Iris pigment epithelial cell (primary cell): ENCODE measurements at regions not wholly inside any gene's neighbourhood (a gene's known extent, or its start where the extent isn't known, plus 50 kb on each side); places are given as distances from the start of the nearest gene placed in this dataset.

ENCODE experiments used
- DNase-seq: peaks from one replicate; pipeline ENCODE4 v3.0.0-alpha.2; 2011; ENCODE audit warnings: low read depth

DNA sequence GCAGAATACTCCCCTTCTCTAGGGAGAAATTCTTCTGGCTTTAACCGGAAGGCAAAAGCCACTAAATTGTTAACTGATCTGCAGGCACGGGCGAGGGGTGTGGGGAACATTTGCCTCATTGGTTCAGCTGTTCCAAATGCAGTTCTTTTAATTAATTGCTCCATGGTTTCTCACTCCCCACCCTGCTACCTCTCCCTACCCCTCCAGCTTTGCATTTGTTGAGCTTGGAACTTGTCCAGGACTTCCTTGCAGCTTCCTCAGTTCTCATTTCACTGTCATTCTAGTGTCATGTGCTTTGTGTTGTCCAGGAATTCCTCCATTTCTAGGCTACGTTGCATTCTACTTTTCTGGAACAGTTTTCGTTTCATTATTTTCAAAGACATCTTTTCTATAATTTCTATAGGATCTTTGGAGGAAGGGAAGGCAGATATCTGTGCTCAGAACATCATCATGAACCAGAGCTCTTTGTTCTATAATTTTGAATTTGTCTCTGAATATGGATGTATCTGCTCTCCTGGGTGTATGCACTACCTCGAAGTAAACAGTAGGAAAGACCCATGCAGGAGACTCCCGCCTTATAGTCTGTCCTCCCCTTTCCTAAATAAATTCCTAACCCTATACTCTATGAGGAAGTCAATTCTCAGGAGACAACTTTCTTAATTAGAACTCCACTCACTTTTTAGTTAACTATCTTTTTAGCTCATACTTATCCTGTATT is 132.4 kb upstream of the LMO4 start:
- no peak for DNase-seq

DNA sequence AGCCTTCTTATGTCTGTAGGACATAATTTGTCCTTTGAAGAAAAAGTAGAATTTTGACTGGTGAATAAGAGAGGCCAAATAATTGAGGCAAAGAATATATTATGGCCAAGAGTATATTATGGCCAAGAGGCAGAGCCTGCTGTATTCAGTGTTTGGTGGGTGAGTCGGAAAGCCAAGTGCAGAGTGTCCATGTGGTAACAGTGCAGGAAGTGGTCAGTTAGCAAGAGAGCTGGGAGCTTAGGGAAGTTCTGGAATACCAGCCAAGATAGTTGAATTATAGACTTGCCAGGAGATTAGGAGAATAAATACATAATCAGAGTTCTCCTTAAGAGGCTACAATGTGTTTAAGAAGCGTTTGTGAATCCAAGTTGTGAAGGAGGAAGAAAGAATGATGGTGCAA is 131.5 kb upstream of the LMO4 start:
- DNase-seq, result peak; percentile 3

DNA sequence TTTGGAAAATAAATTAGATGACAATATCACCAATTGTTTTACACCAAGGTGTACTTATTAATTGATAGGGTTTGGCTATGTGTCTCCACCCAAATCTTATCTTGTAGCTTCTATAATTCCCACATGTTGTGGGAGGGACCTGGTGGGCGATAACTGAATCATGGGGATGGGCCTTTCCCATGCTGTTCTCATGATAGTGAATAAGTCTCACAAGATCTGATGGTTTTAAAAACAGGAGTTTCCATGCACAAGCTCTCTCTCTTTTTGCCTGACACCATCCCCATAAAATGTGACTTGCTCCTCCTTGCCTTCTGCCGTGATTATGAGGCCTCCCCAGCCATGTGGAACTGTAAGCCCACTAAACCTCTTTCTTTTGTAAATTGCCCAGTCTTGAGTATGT is 131.0 kb upstream of the LMO4 start:
- DNase-seq, result no peak

DNA sequence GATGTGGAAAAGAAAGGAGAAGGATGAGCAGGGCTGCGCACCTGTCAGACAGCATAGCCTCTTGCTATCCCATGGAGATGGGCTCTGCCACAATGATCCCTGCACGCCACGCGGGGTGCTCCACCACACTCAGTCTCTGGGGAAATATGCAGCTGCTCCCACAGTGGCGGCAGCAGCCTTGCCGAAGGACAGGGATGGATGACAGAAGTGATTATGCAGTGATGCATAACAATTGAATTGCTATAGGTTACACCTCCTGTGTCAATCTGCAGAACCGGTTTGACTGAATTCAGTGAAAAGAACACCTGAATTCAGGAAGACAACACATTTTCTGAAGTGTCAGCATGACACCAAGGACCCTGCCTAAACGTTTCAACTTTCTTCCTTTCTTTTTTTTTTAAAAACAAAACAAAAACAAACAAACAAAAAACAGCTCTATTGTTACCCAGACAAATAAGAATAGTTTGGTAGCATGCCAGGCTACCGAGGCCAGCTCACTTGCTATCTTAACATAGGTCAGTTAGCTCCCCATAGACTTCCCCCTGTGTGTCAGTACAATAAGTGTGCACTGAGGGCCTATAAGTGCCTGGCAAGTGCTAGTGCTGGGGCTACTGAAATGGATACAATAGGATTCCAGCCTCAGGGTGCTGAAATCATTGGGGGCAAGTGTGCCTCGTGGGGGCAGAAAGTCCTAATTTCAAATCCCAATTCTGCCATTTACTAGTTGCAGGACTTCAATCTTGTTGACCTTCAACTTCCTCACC is 127.6 kb upstream of the LMO4 start:
- DNase-seq, result no peak

DNA sequence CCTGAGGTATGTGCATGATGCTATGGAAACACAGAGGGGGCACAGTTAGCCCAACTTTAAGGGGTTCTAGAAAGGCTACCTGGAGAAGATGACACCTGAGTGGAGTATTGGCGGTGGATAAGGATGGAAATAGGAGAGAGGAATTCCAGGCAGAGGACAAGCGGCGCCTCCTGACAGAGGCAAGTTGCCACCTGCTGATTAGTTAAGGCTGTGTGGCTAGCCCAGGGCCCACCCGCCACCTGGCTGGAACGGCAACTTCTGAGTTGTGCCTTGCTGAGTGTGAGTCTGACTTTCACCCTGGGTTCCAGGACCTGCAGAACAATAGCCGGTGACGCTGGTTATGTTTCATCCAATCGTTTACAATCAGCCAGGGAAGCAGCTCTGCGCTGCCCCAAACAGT is 126.9 kb upstream of the LMO4 start:
- no peak for DNase-seq

DNA sequence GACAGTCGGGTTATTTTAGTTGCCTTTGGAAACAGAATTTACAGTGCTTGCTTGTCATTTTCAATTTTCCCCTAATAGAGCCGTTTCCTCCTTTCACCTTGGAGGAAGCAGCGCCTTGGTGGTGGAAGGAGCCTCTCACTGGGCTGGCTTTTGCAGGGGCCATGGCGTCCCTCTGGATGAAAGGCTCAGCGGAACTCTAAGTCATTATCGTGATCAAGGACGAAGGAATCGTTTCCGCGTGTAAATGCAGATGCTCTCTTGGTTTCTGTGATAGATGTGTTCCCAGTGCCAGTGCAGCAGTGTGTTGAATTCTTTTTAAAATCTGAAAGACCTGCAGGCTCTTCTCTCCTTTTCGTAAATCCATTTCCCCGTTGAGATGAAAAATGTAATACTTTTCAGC is 126.2 kb upstream of the LMO4 start:
- DNase-seq, result no peak

DNA sequence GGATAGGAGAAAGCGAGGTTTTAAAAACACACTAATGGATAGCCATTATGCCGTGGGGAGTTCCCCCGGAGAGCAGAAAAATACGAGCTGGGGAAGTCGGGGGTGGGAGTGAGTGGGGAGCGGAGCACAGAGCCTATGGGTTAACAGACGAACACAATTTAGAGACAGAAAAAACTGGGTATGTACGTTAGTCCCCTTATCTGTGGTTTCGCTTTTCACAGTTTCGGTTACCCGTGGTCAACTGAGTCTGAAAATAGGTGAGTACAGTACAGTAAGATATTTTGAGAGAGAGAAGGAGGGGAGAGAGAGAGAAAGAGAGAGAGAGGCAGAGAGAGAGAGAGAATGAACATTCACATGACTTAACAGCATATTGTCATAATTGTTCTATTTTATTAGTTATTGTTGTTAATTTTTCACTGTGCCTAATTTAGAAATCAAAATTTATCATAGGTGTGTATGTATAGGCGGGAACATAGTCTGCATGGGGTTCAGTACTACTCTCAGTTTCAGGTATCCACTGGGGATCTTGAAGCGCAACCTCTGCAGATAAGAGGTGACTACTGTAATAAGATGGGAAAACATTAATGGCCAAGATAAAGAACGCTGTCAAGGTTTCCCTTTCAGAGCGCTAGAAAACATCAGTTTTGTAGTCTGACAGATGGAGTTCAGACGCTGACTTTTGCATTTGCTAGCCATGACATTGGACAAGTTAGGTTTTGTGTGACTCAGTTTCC is 125.6 kb upstream of the LMO4 start:
- DNase-seq, result no peak

DNA sequence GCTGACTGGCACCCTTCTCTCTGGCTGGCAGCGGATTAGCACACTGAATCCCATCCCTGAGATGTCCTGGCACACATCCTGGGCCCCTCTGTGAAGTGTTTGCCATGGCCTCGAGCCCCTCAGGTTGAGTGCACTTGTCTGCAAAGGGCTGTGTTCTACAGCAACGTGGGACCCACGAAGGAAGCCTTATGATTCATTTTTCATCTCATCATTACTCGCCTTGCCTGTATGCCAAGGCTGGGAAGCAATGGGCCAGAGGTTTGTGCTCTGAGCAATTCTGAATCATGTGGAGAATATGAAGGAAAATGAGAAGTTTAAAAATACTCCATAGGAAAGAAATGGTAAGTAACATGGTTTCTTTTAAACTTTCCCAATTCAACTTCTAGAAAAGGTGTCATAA is 124.8 kb upstream of the LMO4 start:
- DNase-seq, result peak; percentile 55

DNA sequence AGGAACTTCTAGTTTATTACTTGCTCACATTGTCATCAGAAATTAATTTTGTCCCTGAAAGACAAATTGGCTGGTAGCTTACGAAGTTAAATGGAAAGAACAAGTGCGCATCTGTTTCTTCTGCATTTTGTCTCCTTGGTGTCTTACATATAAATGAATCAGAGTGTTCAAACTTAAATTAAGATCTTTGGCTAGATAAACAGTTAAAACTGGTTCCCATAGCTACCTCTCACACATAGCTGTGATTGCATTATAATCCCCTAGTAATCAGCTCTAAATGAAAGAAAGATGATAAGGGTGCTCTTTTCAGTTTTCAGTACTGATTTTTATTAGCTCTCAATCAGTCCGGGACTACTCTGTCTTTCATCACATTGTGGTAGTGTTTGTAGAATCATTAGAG is 124.2 kb upstream of the LMO4 start:
- DNase-seq, result no peak

DNA sequence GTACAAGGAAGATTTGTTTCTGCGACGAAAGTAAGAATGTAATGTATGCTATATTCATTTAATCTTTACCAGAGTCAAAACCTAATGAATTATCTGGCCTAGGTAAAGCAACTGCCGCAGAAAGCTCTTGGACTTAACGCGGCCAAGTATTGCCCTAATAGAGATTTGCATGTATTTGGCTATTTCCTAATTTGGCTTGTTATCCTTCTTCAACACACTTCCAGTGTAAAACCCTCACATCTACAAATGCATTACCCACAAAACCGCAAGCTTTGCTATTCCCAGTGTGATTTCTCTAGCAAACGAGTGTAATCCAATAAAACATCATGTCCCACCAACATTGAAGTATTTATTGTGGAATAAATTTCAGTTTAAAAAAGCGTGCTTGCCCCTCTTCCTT is 123.8 kb upstream of the LMO4 start:
- no peak for DNase-seq

DNA sequence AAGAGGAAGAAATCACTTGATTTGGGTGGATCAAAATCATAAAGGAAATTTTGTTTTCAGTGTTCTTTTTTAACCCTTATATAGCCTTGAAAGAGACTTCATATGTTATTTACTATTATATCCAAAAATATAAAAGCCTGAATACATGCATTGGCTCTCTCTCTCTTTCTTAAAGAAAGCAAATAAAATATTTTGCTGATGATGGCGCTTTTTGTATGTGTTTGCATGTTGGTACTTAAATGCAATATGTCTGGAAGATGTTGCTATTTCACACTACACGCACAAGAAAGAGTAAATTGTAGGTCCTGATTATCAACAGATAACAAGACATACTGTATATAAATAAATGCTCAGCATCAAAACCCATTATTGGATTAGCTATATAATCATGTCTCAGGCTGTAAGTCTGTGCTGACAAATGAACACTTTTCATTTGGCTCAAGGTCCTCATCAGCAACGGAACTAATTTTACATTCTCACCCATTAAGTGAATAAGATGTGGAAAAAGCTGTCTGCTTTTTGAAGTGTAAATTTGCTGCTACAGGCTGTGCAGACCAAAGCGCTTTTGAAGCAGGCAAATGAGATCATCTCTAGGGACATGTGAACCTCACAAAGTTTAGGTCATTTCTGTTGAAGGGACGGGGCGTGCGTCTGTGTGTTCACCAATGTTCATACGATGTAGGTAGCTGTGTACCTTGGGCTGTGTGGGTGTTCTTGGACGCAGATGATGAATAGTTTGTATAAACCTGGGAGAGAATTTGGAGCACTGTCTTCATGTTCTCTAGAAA is 122.4 kb upstream of the LMO4 start:
- DNase-seq, result no peak

DNA sequence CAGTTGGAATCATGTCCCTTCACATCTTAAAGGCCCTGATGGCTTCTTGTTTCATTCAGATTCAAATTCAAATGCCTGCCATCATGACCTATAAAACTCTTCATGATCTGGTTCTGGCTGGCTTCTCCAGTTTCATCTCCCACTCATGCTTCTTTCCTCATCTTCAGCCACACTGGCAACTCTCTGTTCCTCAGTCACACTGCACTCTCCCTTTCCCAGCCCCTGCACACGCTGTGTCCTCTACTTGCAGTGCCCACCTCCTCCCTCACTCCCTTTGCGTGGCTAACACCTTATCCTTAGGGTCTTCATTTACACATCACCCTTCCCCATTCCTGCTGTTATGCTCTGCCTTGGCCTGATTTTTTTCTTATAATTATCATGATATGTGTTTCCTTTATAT is 120.6 kb upstream of the LMO4 start:
- no peak for DNase-seq

DNA sequence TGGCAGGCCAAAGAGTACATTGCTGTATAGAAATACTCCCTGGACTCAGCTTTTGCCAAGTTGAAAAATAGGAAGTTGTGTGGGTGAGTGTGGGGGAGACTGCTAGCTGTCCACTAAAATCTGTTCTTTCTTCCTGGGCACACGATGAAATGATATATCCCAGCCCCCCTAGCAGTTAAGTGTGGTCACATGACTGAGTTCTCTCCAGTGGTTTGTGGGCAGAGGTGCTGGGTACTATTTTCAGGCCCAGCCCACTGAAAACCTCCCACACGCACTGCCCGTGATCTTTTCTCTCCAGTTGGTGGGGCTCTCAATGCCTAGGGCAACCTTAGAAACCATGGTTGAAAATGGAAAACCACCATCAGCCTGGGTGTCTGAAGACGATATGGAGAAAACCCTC is 119.7 kb upstream of the LMO4 start:
- no peak for DNase-seq

DNA sequence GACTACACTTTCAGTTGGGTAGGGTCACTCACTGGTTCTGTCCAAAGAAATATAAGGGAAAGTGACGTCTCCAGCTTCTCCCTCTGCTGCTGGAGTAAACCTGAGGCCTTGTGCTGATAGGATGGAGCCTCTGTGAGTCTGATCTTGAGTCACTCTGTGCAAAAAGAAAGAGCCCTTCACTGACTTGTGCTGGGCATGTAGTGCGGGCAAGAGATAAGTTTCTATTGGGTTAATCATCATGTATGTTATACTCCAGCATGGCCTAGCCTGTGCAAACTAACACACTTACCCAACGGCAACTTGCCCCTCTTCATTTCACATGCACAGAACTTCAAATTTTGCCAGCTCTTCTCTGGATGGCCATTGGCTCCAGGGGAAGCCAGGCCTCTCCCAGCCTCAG is 118.5 kb upstream of the LMO4 start:
- no peak for DNase-seq

DNA sequence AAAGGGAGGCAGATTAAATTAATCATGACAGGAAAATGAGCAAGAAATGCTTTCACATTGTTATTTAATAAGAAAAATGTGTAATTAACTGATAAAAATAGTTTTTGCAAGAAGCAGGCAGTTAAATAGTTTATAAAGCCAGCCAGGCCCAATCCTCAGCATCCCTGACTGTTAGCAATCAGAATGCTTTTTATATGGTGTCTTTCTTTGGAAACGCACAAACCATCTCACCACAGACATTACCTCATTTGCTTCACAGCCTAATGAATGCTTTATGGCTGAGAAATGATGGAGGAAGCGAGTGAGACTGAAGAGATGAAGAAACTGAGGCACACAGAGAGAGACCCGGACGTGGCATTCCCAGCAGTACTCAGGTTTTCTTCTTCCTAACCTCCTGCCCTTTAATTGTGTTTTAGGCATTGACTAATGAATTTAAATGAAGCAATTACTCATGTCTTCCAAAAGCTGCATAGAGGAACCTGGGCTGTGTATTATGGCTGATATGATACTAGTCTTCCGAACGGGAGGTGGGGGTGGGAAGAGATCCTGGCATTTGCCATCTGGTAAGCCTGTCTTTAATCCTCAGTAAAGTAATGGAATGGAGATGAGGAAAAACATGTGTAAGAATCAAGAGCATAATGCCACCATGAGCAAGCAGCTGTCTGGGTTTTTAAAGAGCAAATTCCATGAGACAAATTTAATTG is 116.1 kb upstream of the LMO4 start:
- no peak for DNase-seq

DNA sequence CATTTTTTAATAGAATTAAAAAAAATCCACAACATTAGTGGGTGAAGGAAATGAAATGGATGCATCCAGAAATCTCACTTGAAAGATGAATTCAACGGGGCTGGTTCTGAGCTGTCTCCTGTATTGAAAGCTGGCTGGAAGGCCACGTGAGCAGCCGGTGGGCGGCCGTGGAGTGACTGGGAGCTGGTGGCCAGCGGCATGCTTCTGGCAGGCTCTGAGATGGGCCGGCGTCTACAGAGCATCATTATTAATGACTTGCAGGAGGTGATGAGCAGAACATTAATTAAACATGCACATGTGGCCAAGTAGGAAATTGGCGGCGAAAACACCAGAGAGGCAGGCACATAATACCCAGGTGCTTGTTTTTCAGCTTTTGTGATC is 115.6 kb upstream of the LMO4 start:
- DNase-seq, result no peak

DNA sequence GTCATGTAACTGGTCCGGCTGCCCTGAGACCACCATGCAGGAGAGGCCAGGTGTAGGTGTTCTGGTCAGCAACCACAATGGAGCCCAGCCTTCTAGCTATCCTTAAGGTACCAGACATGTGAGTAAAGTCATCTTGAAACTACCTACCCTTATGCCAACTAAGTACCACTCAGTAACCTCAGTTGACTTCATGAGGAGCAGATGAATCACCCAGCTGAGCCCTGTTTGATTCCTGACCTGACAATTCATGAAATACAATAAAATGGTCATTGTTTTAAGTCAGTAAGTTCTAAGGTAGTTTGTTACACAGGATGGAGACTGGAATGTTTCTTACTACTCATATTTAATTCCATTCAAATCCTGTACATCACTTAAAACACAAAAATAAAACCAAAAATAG is 113.1 kb upstream of the LMO4 start:
- DNase-seq, result no peak

DNA sequence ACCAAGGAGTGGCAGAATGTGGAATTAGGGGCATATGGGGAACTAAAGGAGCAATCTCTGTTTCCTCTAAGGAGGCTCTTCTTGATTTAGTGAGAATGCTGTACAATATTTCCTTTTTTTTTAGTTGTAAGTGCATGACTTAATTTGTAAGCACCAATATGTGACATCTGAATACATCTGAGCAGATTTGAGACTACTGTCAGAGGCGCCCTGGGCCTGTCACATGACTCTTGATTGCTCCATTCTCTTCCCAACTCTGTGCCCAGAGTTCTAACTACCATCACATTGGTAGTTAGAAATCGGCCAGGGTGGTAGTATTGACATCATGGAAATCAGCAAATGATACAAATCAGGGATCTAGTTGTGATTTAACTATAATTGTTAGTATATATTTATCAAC is 110.1 kb upstream of the LMO4 start:
- no peak for DNase-seq

DNA sequence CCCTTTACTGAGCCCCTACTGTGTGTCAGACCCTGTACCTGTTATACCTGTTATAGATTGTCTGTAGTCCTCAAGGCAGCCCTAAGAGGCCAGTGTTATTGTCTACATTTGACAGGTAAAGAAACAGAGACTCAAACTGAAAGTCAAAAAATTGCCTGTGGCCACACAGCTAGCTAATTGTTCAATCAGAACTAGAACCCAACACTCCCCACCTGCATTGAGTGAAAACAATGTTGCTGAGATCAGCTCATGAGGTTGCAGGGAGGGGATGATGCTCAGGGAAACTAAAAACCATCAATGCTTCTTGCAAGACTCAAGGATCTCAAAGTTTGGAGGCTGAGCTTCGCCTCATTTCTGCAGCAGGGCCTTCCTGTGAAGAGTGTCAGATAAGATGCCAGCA is 109.5 kb upstream of the LMO4 start:
- no peak for DNase-seq

DNA sequence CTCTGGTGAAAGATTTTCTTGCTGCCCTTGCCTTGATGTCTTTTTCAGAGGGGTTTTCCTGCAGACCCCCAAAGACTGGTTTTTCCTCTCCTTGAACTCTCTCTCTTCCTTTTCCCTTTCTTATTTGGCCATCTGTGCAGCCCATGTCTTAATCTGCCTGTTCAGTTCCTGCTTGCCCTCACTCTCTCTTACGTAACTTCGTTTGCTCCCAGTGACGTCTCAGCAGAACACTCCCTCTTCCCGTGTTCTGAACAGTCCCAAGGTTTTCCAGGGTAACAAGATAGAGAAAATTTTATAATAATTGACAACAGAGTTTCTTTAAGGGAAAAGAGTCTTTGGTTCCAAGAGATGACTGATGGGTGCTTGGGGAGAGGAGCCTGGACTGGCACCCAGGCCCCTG is 109.1 kb upstream of the LMO4 start:
- peak; percentile 45 for DNase-seq

DNA sequence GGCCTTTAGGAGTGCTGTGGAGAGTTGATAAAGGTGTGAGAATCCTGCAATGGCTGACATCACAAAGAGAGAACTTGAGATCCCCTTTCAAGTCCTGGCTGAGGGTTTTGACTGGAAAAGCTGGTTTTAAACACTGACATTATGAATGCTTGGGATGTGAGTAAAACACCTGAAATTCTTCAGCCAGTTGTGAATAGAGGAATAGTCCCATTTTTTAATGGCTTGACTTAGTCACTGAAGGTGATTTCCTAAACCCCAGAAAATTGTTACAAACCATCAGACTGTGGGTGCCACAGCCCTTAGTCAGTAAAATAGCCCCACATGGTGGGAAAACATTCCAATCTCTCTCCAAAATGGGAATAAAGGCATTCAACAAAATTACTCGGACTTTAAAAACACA is 107.7 kb upstream of the LMO4 start:
- no peak for DNase-seq

DNA sequence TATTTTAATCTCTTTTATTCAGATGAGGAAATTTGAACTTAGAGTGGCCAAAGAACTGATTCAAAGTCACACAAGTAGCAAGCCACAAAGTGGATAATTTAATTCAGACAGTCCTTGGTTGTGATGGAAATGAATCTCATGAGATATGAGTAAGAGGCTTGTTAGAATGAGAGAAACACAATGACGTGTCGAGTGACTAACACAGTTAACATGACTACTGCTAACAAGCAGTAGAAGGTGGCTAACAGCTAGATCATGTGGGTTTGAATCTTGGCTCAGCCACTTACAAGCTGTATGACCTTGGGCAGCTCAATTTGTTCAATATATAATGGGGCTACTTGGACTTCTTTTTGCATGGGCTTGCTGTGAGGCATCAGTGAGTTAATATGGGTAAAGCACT is 104.5 kb upstream of the LMO4 start:
- peak; percentile 100 for DNase-seq
